IMR-90 (cell line): ENCODE measurements at regions not wholly inside any gene's neighbourhood (a gene's known extent, or its start where the extent isn't known, plus 50 kb on each side); places are given as distances from the start of the nearest gene placed in this dataset.

ENCODE experiments used
- ATAC-seq: fragments of 200-7000 bp; cut with Tn5 transposase; 2 replicates; pipeline ENCODE4 v1.9.1; 2020; ENCODE audit warnings: low read depth, mild to moderate bottlenecking, moderate library complexity
- BruUV-seq: library from RNA; stranded (reverse); fragments of 400-500 nt; replicated peaks from 2 replicates; lab custom pipeline; 2021; lab: Mats Ljungman, UMichigan
- CTCF ChIA-PET: fragments of 300-600 bp; formaldehyde crosslinking; extraction: SDS; loops from one replicate; lab custom pipeline; 2021; ENCODE audit warnings: antibody characterized with exemption; lab: Yijun Ruan, JAX
- POLR2A ChIA-PET: fragments of 300-600 bp; sonication (Branson Sonifier 250); formaldehyde crosslinking; loops from one replicate; lab custom pipeline; 2022; ENCODE audit warnings: antibody characterized with exemption; ENCODE audit not compliant: unreplicated experiment; lab: Charles Lee
- DNase-seq: peaks from one replicate; pipeline ENCODE4 v3.0.0; 2013
- H2AFZ ChIP-seq: replicated peaks from 2 replicates; pipeline ENCODE3; 2013; ENCODE audit warnings: low read length, mild to moderate bottlenecking; ENCODE audit not compliant: poor library complexity
- H2AK5ac ChIP-seq: 2 replicates; pipeline ENCODE4 v1.6.1; 2013; ENCODE audit warnings: low read depth, low read length, inconsistent platforms
- H2AK9ac ChIP-seq: replicated peaks from 2 replicates; pipeline ENCODE3; 2013; ENCODE audit warnings: mild to moderate bottlenecking, low read depth, low read length, moderate library complexity; ENCODE audit not compliant: poor library complexity
- H2BK120ac ChIP-seq: 2 replicates; pipeline ENCODE4 v1.6.1; 2013; ENCODE audit warnings: low read depth, low read length, inconsistent platforms
- H2BK15ac ChIP-seq: 3 replicates; pipeline ENCODE4 v1.6.1; 2013; ENCODE audit warnings: low read depth, low read length, inconsistent platforms
- H2BK20ac ChIP-seq: 2 replicates; pipeline ENCODE4 v1.6.1; 2013; ENCODE audit warnings: low read depth, mild to moderate bottlenecking, inconsistent platforms, low read length, moderate library complexity
- H2BK5ac ChIP-seq: 2 replicates; pipeline ENCODE4 v1.6.1; 2013; ENCODE audit warnings: mild to moderate bottlenecking, low read depth, low read length, inconsistent platforms; ENCODE audit not compliant: poor library complexity, severe bottlenecking
- H3K14ac ChIP-seq: replicated peaks from 2 replicates; pipeline ENCODE4 v1.6.1; 2013; ENCODE audit warnings: low read depth, low read length, inconsistent platforms
- H3K18ac ChIP-seq: 2 replicates; pipeline ENCODE4 v1.6.1; 2013; ENCODE audit warnings: low read depth, low read length, control low read depth
- H3K23ac ChIP-seq: 2 replicates; pipeline ENCODE4 v1.6.1; 2013; ENCODE audit warnings: low read depth, low read length, inconsistent platforms
- H3K27ac ChIP-seq: 2 replicates; pipeline ENCODE4 v1.5.1; 2013; ENCODE audit warnings: mild to moderate bottlenecking, control low read depth, low read length; ENCODE audit not compliant: insufficient read depth
- H3K27me3 ChIP-seq: 2 replicates; pipeline ENCODE4 v1.6.1; 2013; ENCODE audit warnings: low read length; ENCODE audit not compliant: control insufficient read depth, insufficient read depth
- H3K36me3 ChIP-seq: 2 replicates; pipeline ENCODE4 v1.6.1; 2013; ENCODE audit warnings: low read length, mixed read lengths; ENCODE audit not compliant: control insufficient read depth, insufficient read depth
- H3K4ac ChIP-seq: 2 replicates; pipeline ENCODE4 v1.6.1; 2013; ENCODE audit warnings: low read depth, low read length, inconsistent platforms
- H3K4me1 ChIP-seq: 2 replicates; pipeline ENCODE4 v1.6.1; 2013; ENCODE audit warnings: low read length, mixed read lengths; ENCODE audit not compliant: control insufficient read depth, insufficient read depth
- H3K4me2 ChIP-seq: 2 replicates; pipeline ENCODE4 v1.6.1; 2013; ENCODE audit warnings: low read depth, mild to moderate bottlenecking, control low read depth, low read length, moderate library complexity
- H3K4me3 ChIP-seq: 2 replicates; pipeline ENCODE4 v1.5.1; 2013; ENCODE audit warnings: low read depth, mild to moderate bottlenecking, control low read depth, low read length, moderate library complexity; ENCODE audit not compliant: insufficient read depth
- H3K56ac ChIP-seq: 2 replicates; pipeline ENCODE4 v1.6.1; 2013; ENCODE audit warnings: low read length, inconsistent platforms; ENCODE audit not compliant: insufficient read depth; ENCODE audit errors: extremely low read depth
- H3K79me1 ChIP-seq, 2 experiments: 2 replicates each; pipeline ENCODE4 v1.6.1; 2013; ENCODE audit warnings: low read length in 2 of 2, inconsistent platforms in 1 of 2, low read depth in 1 of 2
- H3K9ac ChIP-seq: 2 replicates; pipeline ENCODE4 v1.6.1; 2013; ENCODE audit warnings: low read depth, low read length, control low read depth
- H3K9me1 ChIP-seq: 2 replicates; pipeline ENCODE4 v1.6.1; 2013; ENCODE audit warnings: low read length, inconsistent platforms; ENCODE audit not compliant: insufficient read depth
- H3K9me3 ChIP-seq: 2 replicates; pipeline ENCODE4 v1.6.1; 2013; ENCODE audit warnings: low read length; ENCODE audit not compliant: control insufficient read depth, insufficient read depth
- H4K20me1 ChIP-seq: 2 replicates; pipeline ENCODE4 v1.6.1; 2013; ENCODE audit warnings: low read length, inconsistent platforms; ENCODE audit not compliant: insufficient read depth
- H4K5ac ChIP-seq: 2 replicates; pipeline ENCODE4 v1.6.1; 2013; ENCODE audit warnings: mild to moderate bottlenecking, low read depth, low read length, control low read depth
- H4K8ac ChIP-seq, 2 experiments: 2 replicates each; pipeline ENCODE4 v1.6.1; 2013; ENCODE audit warnings: low read depth in 2 of 2, low read length in 2 of 2, control low read depth in 1 of 2, inconsistent platforms in 1 of 2
- H4K91ac ChIP-seq: 2 replicates; pipeline ENCODE4 v1.6.1; 2013; ENCODE audit warnings: low read depth, low read length, inconsistent platforms; ENCODE audit not compliant: insufficient read depth
- MXI1 ChIP-seq: IDR thresholded peaks from 2 replicates; pipeline ENCODE4 v1.6.1; 2012; ENCODE audit warnings: low read depth, mild to moderate bottlenecking, low read length, moderate library complexity, borderline replicate concordance
- RFX5 ChIP-seq: IDR thresholded peaks from 2 replicates; pipeline ENCODE4 v1.8.0; 2012; ENCODE audit warnings: low read depth, mild to moderate bottlenecking, low read length, moderate library complexity
- WGBS, 2 experiments: methylation state at CpG; one replicate each; pipeline versions ENCODE4 v1.1.5 to v1.1.7; 2013; ENCODE audit warnings: missing lambda C conversion rate in 2 of 2; ENCODE audit not compliant: insufficient read length in 1 of 2; ENCODE audit errors: extremely low coverage in 2 of 2; 5-methylcytosine and 5-hydroxymethylcytosine counted together
- dilution Hi-C: fragments of 300-500 bp; cut with HindIII; formaldehyde crosslinking; loops from one replicate; pipeline ENCODE4 v1.14.3; 2018; ENCODE audit warnings: low sequenced_read_pairs; ENCODE audit not compliant: unreplicated experiment
- in situ Hi-C: fragments of 300-500 bp; cut with MboI; formaldehyde crosslinking; loops from 3 replicates; pipeline ENCODE4 v1.14.3; 2019; ENCODE audit warnings: low sequenced_read_pairs, inconsistent platforms, mixed read lengths
- intact Hi-C: fragments of 100-400 bp; cut with micrococcal nuclease; formaldehyde crosslinking; loops from 2 replicates; pipeline ENCODE4 v1.10.0; 2022

- in situ Hi-C loops, result no loop called here
- intact Hi-C loops, result no loop called here
- Histone ChIP-seq H3K36me3 (no peaks in the 10 kb centered on the region), H3K56ac (no peak overlapping the region), H2AFZ (no peak overlapping the region), H3K4me3 (no peak overlapping the region), H3K23ac (no peak overlapping the region), H2BK20ac (no peak overlapping the region), H4K20me1 (no peaks in the 10 kb centered on the region), H4K5ac (no peak overlapping the region), H4K8ac (no peak overlapping the region), H3K27me3 (no peaks in the 10 kb centered on the region), H2BK5ac (no peak overlapping the region), H3K27ac (no peak overlapping the region), H2BK120ac (no peak overlapping the region), H3K4me1 (peaks cover 2% of the 10 kb centered on the region; the same call in 1 of the 2 replicates), H2AK5ac (0 out of 2 replicates have a peak overlapping the region, but pooled peaks have one; percentile 46), H4K91ac (0 out of 2 replicates have a peak overlapping the region, but pooled peaks have one; percentile 3), H3K9me1 (no peaks in the 10 kb centered on the region), H3K4ac (no peak overlapping the region), H3K79me1 (no peaks in the 10 kb centered on the region), H2BK15ac (no peak overlapping the region), H2AK9ac (peak overlapping the region; percentile 22), H3K14ac (no peak overlapping the region), H3K9ac (no peak overlapping the region), H3K4me2 (no peak overlapping the region), H3K18ac (no peak overlapping the region), H3K9me3 (no peaks in the 10 kb centered on the region)
- ChIA-PET CTCF (interaction anchor here (0.6 kb wide), 2 partner anchors 9 to 881 kb away, joined by 3 read pairs; no protein-coding TSS in a partner anchor), POLR2A (no interaction called here)
- DNase-seq, result no peak
- TF ChIP-seq RFX5, result no peak
- TF ChIP-seq MXI1, result no peak
- no peak for ATAC-seq
- dilution Hi-C loops, result no loop called here
- WGBS, 2 experiments, result 80% methylated on average over 1 of the region's 13 CpGs; no CpG with 5 or more reads in 1 of the 2 experiments
- no TSS peak for BruUV-seq
These were observed 228.7 kb downstream of the SKIDA1 start for GRCh38 chr10:21296575-21297355.
